ENCODE measurements at regions not wholly inside any gene's neighbourhood (a gene's known extent, or its start where the extent isn't known, plus 50 kb on each side); places are given as distances from the start of the nearest gene placed in this dataset.

GRCh38 chr4:108428923-108429322 lies 191.5 kb upstream of the RPL34 start:
- WGBS, 2 donors: 77 to 78% methylated on average over 3 of the region's 3 CpGs
- ATAC-seq (ENCODE audit: low FRiP score in 2 of 2): no peak

GRCh38 chr4:108427946-108428485 lies 192.4 kb upstream of the RPL34 start:
- Histone ChIP-seq H3K4me3 (no peak overlapping the region), H3K27me3 (no peaks in the 10 kb centered on the region), H3K27ac (no peak overlapping the region), H3K9me3 (no peaks in the 10 kb centered on the region), H3K36me3 (no peaks in the 10 kb centered on the region), H3K4me1 (no peaks in the 10 kb centered on the region)
- ATAC-seq (ENCODE audit: low FRiP score in 2 of 2) (no peak), DNase-seq (no peak)
- WGBS, 2 donors: 81 to 94% methylated on average over 2 of the region's 2 CpGs
- TF ChIP-seq POLR2A (IDR thresholded peaks at IDR 0.05) (no peak), CTCF (IDR thresholded peaks at IDR 0.05) (no peak), POLR2AphosphoS5 (IDR thresholded peaks at IDR 0.05) (no peak), EP300 (IDR thresholded peaks at IDR 0.05) (no peak)

More at GRCh38 chr4:108428923-108429322, 191.5 kb upstream of the RPL34 start:
- TF ChIP-seq POLR2A (IDR thresholded peaks at IDR 0.05) (no peak), POLR2AphosphoS5 (IDR thresholded peaks at IDR 0.05) (no peak), EP300 (IDR thresholded peaks at IDR 0.05) (no peak), CTCF (IDR thresholded peaks at IDR 0.05) (no peak)
- no peaks in the 10 kb centered on the region for H3K9me3 ChIP-seq
- no peaks in the 10 kb centered on the region for H3K27me3 ChIP-seq
- H3K36me3 ChIP-seq: no peaks in the 10 kb centered on the region
- peaks cover 0 to 5% (median 0%) of the 10 kb centered on the region in 4 donors for H3K4me1 ChIP-seq
- no peak overlapping the region for H3K27ac ChIP-seq
- no peak overlapping the region for H3K4me3 ChIP-seq
- DNase-seq: no peak

- ATAC-seq (ENCODE audit: low FRiP score in 2 of 2): no peak
- H3K9me3 ChIP-seq: no peaks in the 10 kb centered on the region
- 74 to 89% methylated on average over 3 of the region's 3 CpGs for WGBS, 2 donors
- H3K36me3 ChIP-seq: no peaks in the 10 kb centered on the region
- no peak for TF ChIP-seq POLR2AphosphoS5 (IDR thresholded peaks at IDR 0.05)
- no peak for TF ChIP-seq POLR2A (IDR thresholded peaks at IDR 0.05)
- no peak for TF ChIP-seq EP300 (IDR thresholded peaks at IDR 0.05)
- no peak overlapping the region for H3K27ac ChIP-seq
- no peaks in the 10 kb centered on the region for H3K4me1 ChIP-seq
- no peak overlapping the region for H3K4me3 ChIP-seq
- DNase-seq: no peak
- no peaks in the 10 kb centered on the region for H3K27me3 ChIP-seq
These were observed 193.9 kb upstream of the RPL34 start for GRCh38 chr4:108426493-108426892.

- Histone ChIP-seq H3K4me3 (no peak overlapping the region), H3K4me1 (no peaks in the 10 kb centered on the region), H3K27me3 (no peaks in the 10 kb centered on the region), H3K9me3 (no peaks in the 10 kb centered on the region), H3K36me3 (no peaks in the 10 kb centered on the region), H3K27ac (no peak overlapping the region)
- TF ChIP-seq EP300 (IDR thresholded peaks at IDR 0.05) (no peak), POLR2AphosphoS5 (IDR thresholded peaks at IDR 0.05) (no peak), POLR2A (IDR thresholded peaks at IDR 0.05) (no peak), CTCF (IDR thresholded peaks at IDR 0.05) (no peak)
- ATAC-seq (ENCODE audit: low FRiP score in 2 of 2): no peak
- 86 to 88% methylated on average over 3 of the region's 3 CpGs for WGBS, 2 donors
- DNase-seq: no peak
These were observed 194.4 kb upstream of the RPL34 start for GRCh38 chr4:108425988-108426387.

- TF ChIP-seq EP300 (IDR thresholded peaks at IDR 0.05): no peak
These were observed 202.5 kb upstream of the RPL34 start for GRCh38 chr4:108417923-108418322.

GRCh38 chr4:108416831-108417230 lies 203.5 kb upstream of the RPL34 start:
- ATAC-seq (ENCODE audit: low FRiP score in 2 of 2) (no peak), DNase-seq (no peak)
- Histone ChIP-seq H3K36me3 (no peaks in the 10 kb centered on the region), H3K9me3 (no peaks in the 10 kb centered on the region), H3K4me3 (no peak overlapping the region), H3K4me1 (no peaks in the 10 kb centered on the region), H3K27ac (no peak overlapping the region), H3K27me3 (no peaks in the 10 kb centered on the region)
- WGBS, 2 donors: 79 to 86% methylated on average over 2 to 3 of the region's 3 CpGs
- TF ChIP-seq POLR2A (IDR thresholded peaks at IDR 0.05) (no peak), POLR2AphosphoS5 (IDR thresholded peaks at IDR 0.05) (no peak), CTCF (IDR thresholded peaks at IDR 0.05) (no peak), EP300 (IDR thresholded peaks at IDR 0.05) (no peak)

More at GRCh38 chr4:108417923-108418322, 202.5 kb upstream of the RPL34 start:
- no peaks in the 10 kb centered on the region for H3K9me3 ChIP-seq
- ATAC-seq (ENCODE audit: low FRiP score in 2 of 2) (no peak), DNase-seq (no peak)
- 57 to 100% methylated on average over 1 of the region's 1 CpG for WGBS, 2 donors
- no peaks in the 10 kb centered on the region for H3K27me3 ChIP-seq
- no peaks in the 10 kb centered on the region for H3K4me1 ChIP-seq
- H3K4me3 ChIP-seq: no peak overlapping the region
- H3K27ac ChIP-seq: no peak overlapping the region
- H3K36me3 ChIP-seq: no peaks in the 10 kb centered on the region
